Trophoblast cell (in vitro differentiated cells and primary cell): ENCODE measurements at regions not wholly inside any gene's neighbourhood (a gene's known extent, or its start where the extent isn't known, plus 50 kb on each side); places are given as distances from the start of the nearest gene placed in this dataset.
A peak's percentile ranks its signal among the peaks of the same experiment; 100 is the strongest.

Experiments used
- DNase-seq, 2 donors: peaks; one replicate each; pipeline ENCODE4 v3.0.0-alpha.2; 2016
- H2AFZ ChIP-seq: 2 replicates; pipeline ENCODE4 v1.6.1; 2013; ENCODE audit warnings: low read length, moderate library complexity, mild to moderate bottlenecking; ENCODE audit not compliant: insufficient read depth, poor library complexity
- H2AK5ac ChIP-seq: 2 replicates; pipeline ENCODE4 v1.6.1; 2013; ENCODE audit warnings: mild to moderate bottlenecking, low read length
- H2BK120ac ChIP-seq: 2 replicates; pipeline ENCODE4 v1.6.1; 2013; ENCODE audit warnings: low read length, mild to moderate bottlenecking, moderate library complexity; ENCODE audit not compliant: insufficient read depth, poor library complexity
- H2BK12ac ChIP-seq: 2 replicates; pipeline ENCODE4 v1.6.1; 2013; ENCODE audit warnings: mild to moderate bottlenecking, low read length, moderate library complexity
- H2BK5ac ChIP-seq: 2 replicates; pipeline ENCODE4 v1.6.1; 2013; ENCODE audit warnings: low read length, low read depth, moderate library complexity, mild to moderate bottlenecking; ENCODE audit not compliant: poor library complexity
- H3K14ac ChIP-seq: 2 replicates; pipeline ENCODE4 v1.6.1; 2013; ENCODE audit warnings: mild to moderate bottlenecking, low read length
- H3K18ac ChIP-seq: 2 replicates; pipeline ENCODE4 v1.6.1; 2013; ENCODE audit warnings: mild to moderate bottlenecking, low read length
- H3K23ac ChIP-seq: 2 replicates; pipeline ENCODE4 v1.6.1; 2013; ENCODE audit warnings: low read length
- H3K27ac ChIP-seq: 2 replicates; pipeline ENCODE4 v1.5.1; 2013; ENCODE audit warnings: low read depth, mild to moderate bottlenecking, inconsistent platforms, low read length, moderate library complexity
- H3K27me3 ChIP-seq: 2 replicates; pipeline ENCODE4 v1.6.1; 2013; ENCODE audit warnings: inconsistent platforms, mild to moderate bottlenecking, low read length, moderate library complexity; ENCODE audit not compliant: insufficient read depth
- H3K36me3 ChIP-seq, 2 experiments: 1 replicate in 1 of 2; 2 replicates in 1 of 2; pipeline ENCODE4 v1.6.1; 2013; ENCODE audit warnings: low read length in 2 of 2, mild to moderate bottlenecking in 2 of 2, moderate library complexity in 1 of 2; ENCODE audit not compliant: insufficient read depth in 2 of 2, control insufficient read depth in 1 of 2
- H3K4ac ChIP-seq: 2 replicates; pipeline ENCODE4 v1.6.1; 2013; ENCODE audit warnings: low read depth, mild to moderate bottlenecking, low read length, moderate library complexity
- H3K4me1 ChIP-seq, 2 experiments: 1 replicate in 1 of 2; 2 replicates in 1 of 2; pipeline ENCODE4 v1.6.1; 2013; ENCODE audit warnings: low read length in 2 of 2, mild to moderate bottlenecking in 2 of 2, moderate library complexity in 1 of 2; ENCODE audit not compliant: insufficient read depth in 2 of 2, control insufficient read depth in 1 of 2
- H3K4me2 ChIP-seq: 2 replicates; pipeline ENCODE4 v1.6.1; 2013; ENCODE audit warnings: inconsistent platforms, mild to moderate bottlenecking, low read length, moderate library complexity
- H3K4me3 ChIP-seq: 2 replicates; pipeline ENCODE4 v1.5.1; 2013; ENCODE audit warnings: mild to moderate bottlenecking, low read depth, low read length, inconsistent platforms
- H3K79me1 ChIP-seq: one replicate; pipeline ENCODE4 v1.6.1; 2013; ENCODE audit warnings: low read length
- H3K79me2 ChIP-seq: 2 replicates; pipeline ENCODE4 v1.6.1; 2013; ENCODE audit warnings: low read length, mild to moderate bottlenecking; ENCODE audit not compliant: control insufficient read depth, insufficient read depth, poor library complexity
- H3K9ac ChIP-seq: 2 replicates; pipeline ENCODE4 v1.6.1; 2013; ENCODE audit warnings: mild to moderate bottlenecking, low read length
- H3K9me3 ChIP-seq: 2 replicates; pipeline ENCODE4 v1.6.1; 2013; ENCODE audit warnings: low read depth, mild to moderate bottlenecking, control low read depth, inconsistent platforms, low read length; ENCODE audit not compliant: insufficient read depth
- H4K12ac ChIP-seq: 2 replicates; pipeline ENCODE4 v1.6.1; 2013; ENCODE audit warnings: low read depth, mild to moderate bottlenecking, low read length, moderate library complexity
- H4K8ac ChIP-seq: 2 replicates; pipeline ENCODE4 v1.6.1; 2013; ENCODE audit warnings: low read depth, mild to moderate bottlenecking, low read length, moderate library complexity
- H4K91ac ChIP-seq: one replicate; pipeline ENCODE4 v1.6.1; 2013; ENCODE audit warnings: low read depth, mild to moderate bottlenecking, low read length, moderate library complexity
- WGBS: extraction: QIAGEN DNeasy Blood & Tissue Kit; methylation state at CpG from one replicate; pipeline ENCODE4 v1.1.7; 2013; ENCODE audit warnings: missing lambda C conversion rate; ENCODE audit not compliant: insufficient read length, insufficient coverage; ENCODE audit errors: extremely low coverage; 5-methylcytosine and 5-hydroxymethylcytosine counted together

DNA sequence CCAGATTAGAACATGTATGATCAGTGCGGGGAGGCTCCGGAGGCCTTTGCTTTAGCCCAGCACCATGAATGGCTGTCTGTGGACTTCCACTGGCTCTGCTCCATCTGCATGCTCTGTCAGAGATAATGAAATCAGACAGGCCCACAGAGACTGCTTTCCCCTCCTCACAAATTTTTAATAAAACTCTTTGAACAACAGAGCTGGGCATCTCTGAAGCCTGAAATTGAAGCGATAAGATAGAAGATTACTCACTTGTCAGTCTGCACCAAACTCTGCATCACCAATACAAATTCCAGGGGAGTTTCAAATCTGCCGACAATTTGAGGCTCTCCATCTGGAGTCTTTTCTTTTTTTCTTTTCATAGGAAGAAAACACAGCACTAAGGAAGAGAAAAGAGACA, 110.0 kb downstream of the DYRK2 start:
- WGBS: no CpG with 5 or more reads among the region's 4 CpGs
- H3K27ac ChIP-seq: no peak overlapping the region
- no peak overlapping the region for H2BK12ac ChIP-seq
- no peak overlapping the region for H3K23ac ChIP-seq
- no peak overlapping the region for H3K4me2 ChIP-seq
- no peaks in the 10 kb centered on the region for H3K79me2 ChIP-seq
- H3K79me1 ChIP-seq: no peaks in the 10 kb centered on the region
- DNase-seq: no peak
- no peak overlapping the region for H3K9ac ChIP-seq
- no peaks in the 10 kb centered on the region for H3K4me1 ChIP-seq
- H3K18ac ChIP-seq: no peak overlapping the region
- no peak overlapping the region for H3K14ac ChIP-seq
- no peak overlapping the region for H4K8ac ChIP-seq
- H3K9me3 ChIP-seq: no peaks in the 10 kb centered on the region
- no peak overlapping the region for H3K4ac ChIP-seq
- H3K27me3 ChIP-seq: no peaks in the 10 kb centered on the region
- H2AK5ac ChIP-seq: no peak overlapping the region
- no peak overlapping the region for H3K4me3 ChIP-seq
- H4K91ac ChIP-seq: no peak overlapping the region
- no peak overlapping the region for H2BK120ac ChIP-seq
- H4K12ac ChIP-seq: no peak overlapping the region
- H2AFZ ChIP-seq: no peak overlapping the region
- H2BK5ac ChIP-seq: no peak overlapping the region
- H3K36me3 ChIP-seq: no peaks in the 10 kb centered on the region

DNA sequence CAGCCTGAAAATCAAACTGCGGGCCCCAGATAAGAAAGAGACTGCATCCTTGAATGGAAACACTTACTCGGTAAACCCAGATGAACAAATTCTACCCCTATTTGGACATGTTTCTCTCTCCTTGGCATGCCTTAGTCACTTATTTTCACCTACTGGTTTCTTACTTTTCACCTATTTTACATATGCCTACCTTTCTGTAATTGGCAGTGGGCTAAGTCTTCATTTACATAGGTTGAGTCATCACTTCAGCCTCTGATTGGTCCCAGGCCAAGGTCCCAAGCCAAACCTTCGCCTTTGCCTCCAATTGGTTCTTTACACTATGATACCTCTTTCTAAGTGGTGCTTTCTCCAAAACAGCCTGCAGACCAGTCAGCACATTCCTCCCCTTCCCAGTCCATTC, 111.3 kb downstream of the DYRK2 start:
- no peak overlapping the region for H3K23ac ChIP-seq

DNA sequence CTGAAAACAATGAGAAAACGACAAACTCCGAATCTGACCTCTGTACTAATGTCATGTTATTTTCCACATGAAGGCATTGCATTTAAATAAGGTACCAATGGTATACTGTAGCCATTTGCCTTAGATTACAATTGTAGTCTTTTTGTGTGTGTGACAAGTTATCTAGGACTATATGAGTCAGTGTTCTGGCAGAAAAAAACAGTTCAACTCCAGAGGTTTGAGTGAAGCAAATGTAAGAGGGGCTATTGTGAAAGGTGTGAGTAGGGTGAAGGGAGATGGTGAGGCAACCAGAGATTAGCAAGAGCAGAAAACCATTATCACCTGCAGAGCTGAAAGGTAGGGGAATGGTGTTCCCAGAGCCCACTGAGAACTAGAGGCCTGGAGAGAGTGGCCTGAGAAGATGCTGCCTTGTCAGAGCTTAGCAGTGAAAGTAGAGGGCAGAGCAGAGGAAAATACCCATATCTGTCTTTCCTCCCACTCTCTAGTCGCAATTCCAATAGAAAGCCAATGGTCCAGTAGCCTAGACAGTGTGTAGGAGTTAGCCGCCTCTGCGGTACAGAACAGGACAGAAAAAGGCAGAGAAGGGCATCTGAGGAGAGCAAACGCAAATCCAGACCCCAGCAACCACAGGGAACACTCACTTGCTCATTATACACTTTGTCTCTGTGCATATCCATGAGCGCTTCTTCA, 112.2 kb downstream of the DYRK2 start:
- Histone ChIP-seq H4K8ac (no peak overlapping the region), H3K23ac (no peak overlapping the region), H3K18ac (no peak overlapping the region), H3K27ac (no peak overlapping the region), H3K27me3 (no peaks in the 10 kb centered on the region), H2AFZ (no peak overlapping the region), H2AK5ac (no peak overlapping the region), H3K14ac (no peak overlapping the region), H3K4me2 (no peak overlapping the region), H3K4me1 (no peaks in the 10 kb centered on the region), H2BK12ac (no peak overlapping the region), H3K79me2 (no peaks in the 10 kb centered on the region), H4K91ac (no peak overlapping the region), H2BK120ac (no peak overlapping the region), H4K12ac (no peak overlapping the region), H3K9ac (no peak overlapping the region), H3K9me3 (no peaks in the 10 kb centered on the region), H3K4ac (no peak overlapping the region), H3K36me3 (no peaks in the 10 kb centered on the region), H2BK5ac (no peak overlapping the region), H3K4me3 (no peak overlapping the region), H3K79me1 (no peaks in the 10 kb centered on the region)
- no peak for DNase-seq
- no CpG with 5 or more reads among the region's 7 CpGs for WGBS

More for the DNA sequence above, 111.3 kb downstream of the DYRK2 start:
- Histone ChIP-seq H3K4me3 (no peak overlapping the region), H3K27ac (no peak overlapping the region), H3K36me3 (no peaks in the 10 kb centered on the region), H4K12ac (no peak overlapping the region), H2AK5ac (no peak overlapping the region), H2AFZ (no peak overlapping the region), H3K4me2 (no peak overlapping the region), H4K8ac (no peak overlapping the region), H3K79me2 (no peaks in the 10 kb centered on the region), H4K91ac (no peak overlapping the region), H2BK5ac (no peak overlapping the region), H3K9me3 (no peaks in the 10 kb centered on the region), H3K4ac (no peak overlapping the region), H3K27me3 (no peaks in the 10 kb centered on the region), H3K14ac (no peak overlapping the region), H2BK12ac (no peak overlapping the region), H3K79me1 (no peaks in the 10 kb centered on the region), H3K9ac (no peak overlapping the region), H3K18ac (no peak overlapping the region), H3K4me1 (no peaks in the 10 kb centered on the region), H2BK120ac (no peak overlapping the region)
- peak; percentile 44 to 50 for DNase-seq
- WGBS: no CpG with 5 or more reads among the region's 3 CpGs

DNA sequence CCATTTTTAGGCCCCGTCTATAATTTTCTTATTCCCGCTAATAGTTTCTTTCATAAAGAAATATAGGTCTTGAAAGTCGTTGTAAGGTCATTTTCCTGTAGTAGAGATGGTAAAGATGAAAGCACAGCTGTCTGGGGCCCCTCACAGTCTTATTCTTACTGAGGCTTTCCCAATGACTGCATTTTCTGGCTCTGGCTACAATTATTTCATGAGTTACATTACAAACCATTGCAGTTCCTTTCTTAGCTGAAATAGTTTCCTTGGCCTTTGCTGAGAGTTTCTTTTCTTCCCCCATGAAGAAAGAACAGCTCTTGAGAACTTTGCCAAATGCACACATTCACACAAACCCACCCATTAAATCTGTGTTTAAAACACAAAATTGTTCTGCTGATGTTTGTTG, 113.0 kb downstream of the DYRK2 start:
- Histone ChIP-seq H2BK120ac (no peak overlapping the region), H3K4me1 (peaks cover 0 to 4% of the 10 kb centered on the region in 2 experiments), H2AFZ (no peak overlapping the region), H3K18ac (no peak overlapping the region), H3K4me2 (no peak overlapping the region), H2BK12ac (no peak overlapping the region), H3K79me1 (no peaks in the 10 kb centered on the region), H3K79me2 (no peaks in the 10 kb centered on the region), H3K4me3 (no peak overlapping the region), H3K27me3 (no peaks in the 10 kb centered on the region), H4K8ac (no peak overlapping the region), H3K4ac (no peak overlapping the region), H4K12ac (no peak overlapping the region), H3K9me3 (no peaks in the 10 kb centered on the region), H3K23ac (no peak overlapping the region), H2BK5ac (no peak overlapping the region), H3K36me3 (no peaks in the 10 kb centered on the region), H2AK5ac (no peak overlapping the region), H3K9ac (no peak overlapping the region), H3K14ac (no peak overlapping the region), H3K27ac (no peak overlapping the region), H4K91ac (no peak overlapping the region)
- no peak for DNase-seq
- no CpG with 5 or more reads among the region's 3 CpGs for WGBS
